Naive B cell (primary cell): ENCODE measurements at regions not wholly inside any gene's neighbourhood (a gene's known extent, or its start where the extent isn't known, plus 50 kb on each side); places are given as distances from the start of the nearest gene placed in this dataset.

Source experiments
- ATAC-seq, 2 donors: fragments of 150-1000 bp; cut with Tn5 transposase; 2 replicates each; pipeline ENCODE4 v1.10.0; 2021; ENCODE audit warnings: low read depth in 2 of 2, mild to moderate bottlenecking in 2 of 2, moderate library complexity in 2 of 2
- DNase-seq: peaks from one replicate; pipeline ENCODE4 v3.0.0; 2022
- H3K27ac Mint-ChIP-seq, 6 donors: one replicate each; pipeline ENCODE4 v1.8.0; 2020 to 2022; ENCODE audit warnings: mild to moderate bottlenecking in 6 of 6, mixed read lengths in 6 of 6, moderate library complexity in 5 of 6, inconsistent platforms in 2 of 6
- H3K27me3 Mint-ChIP-seq, 3 donors: one replicate each; pipeline ENCODE4 v1.8.0; 2021 to 2022; ENCODE audit warnings: mixed read lengths in 3 of 3, mild to moderate bottlenecking in 1 of 3
- H3K36me3 Mint-ChIP-seq, 2 donors: one replicate each; pipeline ENCODE4 v1.8.0; 2020 to 2022; ENCODE audit warnings: mixed read lengths in 2 of 2, inconsistent platforms in 1 of 2, mild to moderate bottlenecking in 1 of 2
- H3K4me1 Mint-ChIP-seq, 3 donors: one replicate each; pipeline ENCODE4 v1.8.0; 2020 to 2022; ENCODE audit warnings: mixed read lengths in 3 of 3, inconsistent platforms in 1 of 3, mild to moderate bottlenecking in 1 of 3, moderate library complexity in 1 of 3
- H3K4me3 Mint-ChIP-seq, 8 donors: one replicate each; pipeline ENCODE4 v1.8.0; 2020 to 2022; ENCODE audit warnings: mild to moderate bottlenecking in 8 of 8, mixed read lengths in 8 of 8, moderate library complexity in 8 of 8, inconsistent platforms in 2 of 8
- H3K9me3 Mint-ChIP-seq, 7 donors: one replicate each; pipeline ENCODE4 v1.8.0; 2020 to 2022; ENCODE audit warnings: mixed read lengths in 7 of 7, mild to moderate bottlenecking in 5 of 7, inconsistent platforms in 2 of 7, moderate library complexity in 1 of 7

- H3K36me3 Mint-ChIP-seq = no peaks in the 10 kb centered on the region
Measured at GRCh38 chr4:137468836-137469235, 63.5 kb downstream of the PCDH18 start.

GRCh38 chr4:137467537-137467936 lies 64.8 kb downstream of the PCDH18 start:
- no peaks in the 10 kb centered on the region for H3K27me3 Mint-ChIP-seq

More at GRCh38 chr4:137468836-137469235, 63.5 kb downstream of the PCDH18 start:
- DNase-seq (no peak), ATAC-seq (no peak)
- no peaks in the 10 kb centered on the region for H3K27me3 Mint-ChIP-seq
- peaks cover 2 to 15% (median 4%) of the 10 kb centered on the region in 7 donors for H3K9me3 Mint-ChIP-seq
- no peaks in the 10 kb centered on the region for H3K4me1 Mint-ChIP-seq
- no peak overlapping the region for H3K4me3 Mint-ChIP-seq
- no peak overlapping the region for H3K27ac Mint-ChIP-seq

DNA sequence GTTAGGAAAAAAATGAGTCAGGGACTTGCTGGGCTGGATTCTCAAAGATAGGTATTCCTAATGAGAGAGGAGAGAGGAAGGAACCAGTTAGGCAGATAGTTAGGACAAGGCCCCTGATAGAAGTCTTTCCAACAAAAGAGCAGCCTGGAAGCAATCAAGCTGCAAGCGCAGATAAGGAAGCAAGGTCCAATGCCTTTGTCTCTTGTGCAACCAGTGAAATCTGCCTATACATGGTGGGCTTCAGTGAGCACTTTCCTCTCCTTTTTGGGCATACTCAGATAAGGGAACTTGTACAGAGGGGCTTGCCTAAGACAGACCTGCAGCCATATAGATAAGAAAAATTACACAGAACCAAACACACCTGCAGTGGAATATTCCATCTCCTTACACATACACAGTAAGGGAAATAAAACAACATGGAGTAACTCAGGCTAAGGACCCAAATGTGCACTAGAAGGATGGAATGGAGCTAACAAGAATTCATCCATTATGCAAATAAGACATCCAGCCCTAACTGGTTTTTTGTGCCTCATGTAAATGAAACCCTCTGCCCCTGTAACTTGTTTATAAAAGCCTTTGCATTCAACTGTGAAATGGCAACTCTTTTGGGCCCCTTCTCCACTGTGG lies 68.8 kb downstream of the PCDH18 start:
- Mint-ChIP-seq H3K9me3 (peaks cover 7 to 18% (median 11%) of the 10 kb centered on the region in 7 donors), H3K4me1 (no peaks in the 10 kb centered on the region)
- ATAC-seq = no peak

More at GRCh38 chr4:137467537-137467936, 64.8 kb downstream of the PCDH18 start:
- no peaks in the 10 kb centered on the region for H3K36me3 Mint-ChIP-seq
- ATAC-seq = no peak
- DNase-seq = no peak
- no peaks in the 10 kb centered on the region for H3K4me1 Mint-ChIP-seq
- H3K4me3 Mint-ChIP-seq = no peak overlapping the region
- peaks cover 2 to 17% (median 5%) of the 10 kb centered on the region in 7 donors for H3K9me3 Mint-ChIP-seq
- no peak overlapping the region for H3K27ac Mint-ChIP-seq

GRCh38 chr4:137455647-137456321 lies 76.5 kb downstream of the PCDH18 start:
- ATAC-seq = no peak
- no peak overlapping the region for H3K4me3 Mint-ChIP-seq
- H3K27ac Mint-ChIP-seq = no peak overlapping the region
- H3K36me3 Mint-ChIP-seq = no peaks in the 10 kb centered on the region
- no peaks in the 10 kb centered on the region for H3K27me3 Mint-ChIP-seq
- H3K9me3 Mint-ChIP-seq = peaks cover 0 to 7% (median 4%) of the 10 kb centered on the region in 7 donors
- DNase-seq = no peak
- no peaks in the 10 kb centered on the region for H3K4me1 Mint-ChIP-seq

More for the DNA sequence above, 68.8 kb downstream of the PCDH18 start:
- DNase-seq = no peak
- Mint-ChIP-seq H3K4me3 (no peak overlapping the region), H3K27me3 (no peaks in the 10 kb centered on the region), H3K27ac (no peak overlapping the region), H3K36me3 (no peaks in the 10 kb centered on the region)

DNA sequence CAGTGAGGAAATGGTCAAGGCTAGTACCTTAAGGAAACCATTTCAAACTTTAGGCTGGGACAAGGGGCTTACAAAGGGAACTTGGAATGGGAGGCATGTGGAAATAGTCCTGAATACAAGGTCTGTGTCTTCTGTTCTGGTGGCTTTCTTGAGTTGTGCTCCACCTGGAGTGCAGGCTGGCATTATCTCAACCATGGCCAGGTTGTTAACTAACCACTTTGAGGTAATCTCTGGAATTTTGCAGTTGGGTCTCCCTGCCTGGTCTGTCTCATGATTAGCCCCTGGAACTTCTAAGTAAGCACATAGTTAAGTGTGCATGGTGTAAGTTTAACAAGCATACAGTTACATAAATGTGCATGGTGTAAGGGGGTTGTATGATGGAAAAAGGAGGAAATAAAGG lies 77.5 kb downstream of the PCDH18 start:
- Mint-ChIP-seq H3K4me3 (no peak overlapping the region), H3K4me1 (no peaks in the 10 kb centered on the region), H3K27ac (no peak overlapping the region), H3K9me3 (peaks cover 0 to 4% (median 0%) of the 10 kb centered on the region in 7 donors), H3K27me3 (no peaks in the 10 kb centered on the region), H3K36me3 (no peaks in the 10 kb centered on the region)
- no peak for ATAC-seq
- no peak for DNase-seq

DNA sequence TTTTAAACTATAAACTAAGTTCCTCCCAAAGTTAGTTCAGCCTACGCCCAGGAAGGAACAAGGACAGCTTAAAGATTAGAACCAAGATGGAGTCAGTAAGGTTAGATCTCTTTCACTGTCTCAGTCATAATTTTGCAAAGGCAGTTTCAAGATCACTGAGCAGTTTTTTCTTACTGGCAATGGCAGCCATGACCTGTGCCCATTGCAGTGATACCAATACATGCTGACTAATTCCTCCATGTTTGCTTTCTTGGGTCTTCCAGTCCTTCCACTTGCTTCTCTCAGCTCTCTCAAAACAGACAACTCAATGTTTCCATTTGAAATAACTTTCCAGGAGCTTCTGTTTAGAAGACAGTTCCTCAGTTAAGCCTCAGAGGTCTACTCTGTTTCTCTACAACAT lies 79.5 kb downstream of the PCDH18 start:
- Mint-ChIP-seq H3K9me3 (peaks cover 0 to 4% (median 0%) of the 10 kb centered on the region in 7 donors), H3K36me3 (no peaks in the 10 kb centered on the region), H3K4me1 (no peaks in the 10 kb centered on the region), H3K27ac (no peak overlapping the region), H3K27me3 (no peaks in the 10 kb centered on the region), H3K4me3 (no peak overlapping the region)
- no peak for DNase-seq
- ATAC-seq = no peak

DNA sequence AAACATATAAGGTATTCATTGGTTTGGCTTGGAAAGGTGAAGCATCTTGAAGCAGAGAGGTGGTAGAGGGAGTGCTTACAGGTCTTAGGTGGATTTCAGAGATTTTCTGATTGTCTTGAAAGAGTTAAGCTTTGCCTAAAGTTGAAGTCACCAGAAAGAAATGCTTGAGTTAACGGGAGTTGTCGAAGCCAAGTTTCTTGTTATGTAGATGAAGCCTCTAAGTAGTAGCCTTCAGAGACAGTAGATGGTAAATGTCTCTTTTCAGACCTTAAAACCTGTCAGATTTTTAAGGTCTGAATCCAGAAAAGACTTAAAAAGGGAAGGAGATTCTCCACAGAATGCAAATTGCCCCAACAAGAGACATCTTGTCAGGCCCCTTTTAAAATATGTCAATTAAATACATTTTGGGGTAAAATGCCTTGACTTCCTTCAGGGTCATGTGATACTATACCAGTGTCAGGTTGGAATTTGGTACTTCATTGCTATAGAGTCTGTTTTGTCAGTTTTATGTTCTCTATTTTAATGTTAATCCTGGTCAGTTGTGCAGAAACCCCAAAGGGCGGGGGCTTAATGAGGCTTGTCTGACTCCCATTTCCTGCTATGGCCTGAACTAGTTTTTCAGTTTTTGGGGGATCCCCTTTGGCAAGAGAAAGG lies 81.0 kb downstream of the PCDH18 start:
- no peak for DNase-seq
- Mint-ChIP-seq H3K4me3 (no peak overlapping the region), H3K4me1 (no peaks in the 10 kb centered on the region), H3K9me3 (peaks cover 0 to 4% (median 0%) of the 10 kb centered on the region in 7 donors), H3K27ac (no peak overlapping the region), H3K36me3 (no peaks in the 10 kb centered on the region), H3K27me3 (no peaks in the 10 kb centered on the region)
- ATAC-seq = no peak

- H3K27me3 Mint-ChIP-seq = no peaks in the 10 kb centered on the region
- no peak for ATAC-seq
- H3K4me3 Mint-ChIP-seq = no peak overlapping the region
- DNase-seq = no peak
- H3K36me3 Mint-ChIP-seq = no peaks in the 10 kb centered on the region
- H3K4me1 Mint-ChIP-seq = no peaks in the 10 kb centered on the region
- peaks cover 0 to 4% (median 2%) of the 10 kb centered on the region in 7 donors for H3K9me3 Mint-ChIP-seq
- no peak overlapping the region for H3K27ac Mint-ChIP-seq
Measured at GRCh38 chr4:137448402-137448801, 83.9 kb downstream of the PCDH18 start.

DNA sequence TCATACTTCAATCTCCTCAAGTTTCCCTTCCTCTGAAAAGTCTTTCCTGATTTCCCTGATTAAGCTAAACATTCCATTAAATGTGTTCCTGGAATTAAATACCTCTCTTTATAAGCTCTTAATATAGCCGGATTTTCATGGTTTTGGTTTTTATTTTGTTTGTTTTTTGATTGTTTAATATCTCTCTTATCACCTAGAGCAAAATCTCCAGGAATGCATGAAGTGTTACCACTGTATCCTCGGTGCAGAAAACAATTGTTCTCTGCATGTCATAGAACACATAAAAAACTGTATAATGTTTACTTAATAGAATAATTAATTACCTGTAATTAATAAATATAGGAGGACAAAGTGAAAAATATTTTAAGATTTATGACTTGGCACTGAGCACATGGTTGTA lies 86.2 kb downstream of the PCDH18 start:
- Mint-ChIP-seq H3K4me1 (no peaks in the 10 kb centered on the region), H3K36me3 (no peaks in the 10 kb centered on the region), H3K27ac (no peak overlapping the region), H3K27me3 (no peaks in the 10 kb centered on the region), H3K9me3 (peaks cover 0 to 4% (median 2%) of the 10 kb centered on the region in 7 donors), H3K4me3 (no peak overlapping the region)
- ATAC-seq = no peak
- no peak for DNase-seq

- ATAC-seq (no peak), DNase-seq (no peak)
- Mint-ChIP-seq H3K36me3 (no peaks in the 10 kb centered on the region), H3K27me3 (no peaks in the 10 kb centered on the region), H3K4me3 (no peak overlapping the region), H3K27ac (no peak overlapping the region), H3K4me1 (no peaks in the 10 kb centered on the region), H3K9me3 (peaks cover 0 to 4% (median under 1%) of the 10 kb centered on the region in 7 donors)
Measured at GRCh38 chr4:137443031-137443800, 89.1 kb downstream of the PCDH18 start.

- no peak overlapping the region for H3K27ac Mint-ChIP-seq
- no peak for DNase-seq
- no peak overlapping the region for H3K4me3 Mint-ChIP-seq
- H3K36me3 Mint-ChIP-seq = no peaks in the 10 kb centered on the region
- peaks cover 0 to 7% (median 2%) of the 10 kb centered on the region in 7 donors for H3K9me3 Mint-ChIP-seq
- ATAC-seq = no peak
- H3K27me3 Mint-ChIP-seq = no peaks in the 10 kb centered on the region
- no peaks in the 10 kb centered on the region for H3K4me1 Mint-ChIP-seq
Measured at GRCh38 chr4:137432446-137433311, 99.6 kb downstream of the PCDH18 start.

DNA sequence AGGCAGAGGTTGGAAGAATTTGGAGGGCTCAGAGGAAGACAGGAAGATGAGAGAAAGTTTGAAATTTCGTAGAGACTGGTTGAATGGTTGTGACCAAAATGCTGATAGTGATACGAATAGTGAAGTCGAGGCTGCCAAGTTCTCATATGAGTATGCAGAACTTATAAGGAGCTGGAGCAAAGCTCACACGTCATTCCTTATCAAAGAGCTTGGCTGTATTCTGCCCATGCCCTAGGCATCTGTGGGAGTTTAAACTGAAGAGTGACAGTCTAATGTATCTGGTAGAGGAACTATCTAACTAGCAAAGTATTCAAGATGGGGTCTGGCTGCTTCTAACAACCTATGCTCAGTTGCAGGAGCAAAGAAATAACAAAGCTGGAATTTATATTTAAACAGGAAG lies 102.1 kb downstream of the PCDH18 start:
- Mint-ChIP-seq H3K4me1 (no peaks in the 10 kb centered on the region), H3K27ac (peak overlapping the region in 1 of 6 donors; percentile 68), H3K27me3 (no peaks in the 10 kb centered on the region), H3K4me3 (no peak overlapping the region), H3K36me3 (no peaks in the 10 kb centered on the region), H3K9me3 (peaks cover 0 to 8% (median 3%) of the 10 kb centered on the region in 7 donors)
- ATAC-seq (no peak), DNase-seq (no peak)

- Mint-ChIP-seq H3K27ac (no peak overlapping the region), H3K9me3 (peaks cover 0 to 8% (median 5%) of the 10 kb centered on the region in 7 donors), H3K4me1 (no peaks in the 10 kb centered on the region), H3K27me3 (no peaks in the 10 kb centered on the region), H3K36me3 (no peaks in the 10 kb centered on the region), H3K4me3 (no peak overlapping the region)
- no peak for DNase-seq
- no peak for ATAC-seq
Measured at GRCh38 chr4:137427411-137427810, 104.9 kb downstream of the PCDH18 start.
